NCI-H2107 treated with DMSO at 0.1 percent for 48 hours (cell line): ENCODE measurements at regions not wholly inside any gene's neighbourhood (a gene's known extent, or its start where the extent isn't known, plus 50 kb on each side); places are given as distances from the start of the nearest gene placed in this dataset.

Source experiments
- DNase-seq: peaks from one replicate; lab custom pipeline; 2025; ENCODE audit not compliant: unreplicated experiment; lab: John Stamatoyannopoulos, UW

- DNase-seq, result no peak
These were observed 128.1 kb downstream of the TEX29 start for GRCh38 chr13:111448504-111448903.

GRCh38 chr13:111449041-111449440 is 128.6 kb downstream of the TEX29 start:
- DNase-seq, result no peak

- no peak for DNase-seq
These were observed 131.0 kb downstream of the TEX29 start for GRCh38 chr13:111451402-111451801.

GRCh38 chr13:111456452-111457230 is 136.2 kb downstream of the TEX29 start:
- no peak for DNase-seq

GRCh38 chr13:111458001-111458531 is 137.6 kb downstream of the TEX29 start:
- no peak for DNase-seq

- DNase-seq, result no peak
These were observed 138.3 kb downstream of the TEX29 start for GRCh38 chr13:111458739-111459138.

GRCh38 chr13:111459803-111460547 is 139.5 kb downstream of the TEX29 start:
- no peak for DNase-seq

GRCh38 chr13:111460548-111461444 is 140.4 kb downstream of the TEX29 start:
- DNase-seq, result peak; percentile 26

- no peak for DNase-seq
These were observed 141.2 kb downstream of the TEX29 start for GRCh38 chr13:111461445-111462149.

- DNase-seq, result no peak
These were observed 141.9 kb downstream of the TEX29 start for GRCh38 chr13:111462221-111462764.

- DNase-seq, result no peak
These were observed 142.5 kb downstream of the TEX29 start for GRCh38 chr13:111462944-111463343.

- DNase-seq, result no peak
These were observed 146.9 kb downstream of the TEX29 start for GRCh38 chr13:111467111-111467890.

- DNase-seq, result no peak
These were observed 147.9 kb downstream of the TEX29 start for GRCh38 chr13:111468037-111468959.

- no peak for DNase-seq
These were observed 149.0 kb downstream of the TEX29 start for GRCh38 chr13:111469450-111469849.

- DNase-seq, result no peak
These were observed 149.6 kb downstream of the TEX29 start for GRCh38 chr13:111469916-111470506.

- no peak for DNase-seq
These were observed 150.5 kb downstream of the TEX29 start for GRCh38 chr13:111470933-111471332.

GRCh38 chr13:111472083-111472482 is 151.6 kb downstream of the TEX29 start:
- no peak for DNase-seq
